Left renal cortex interstitium (tissue), 4 donors: ENCODE measurements at regions not wholly inside any gene's neighbourhood (a gene's known extent, or its start where the extent isn't known, plus 50 kb on each side); places are given as distances from the start of the nearest gene placed in this dataset.
A peak's percentile ranks its signal among the peaks of the same experiment; 100 is the strongest.
"Not testable (repeated sequence)": the region's sequence is repeated elsewhere in the genome, so short reads cannot be mapped to it uniquely, and the experiment has no call there.

Experiments
- DNase-seq, 4 donors: peaks; one replicate each; pipeline ENCODE4 v3.0.0-alpha.2; 2013; ENCODE audit warnings: low read depth in 4 of 4, low spot score in 2 of 4, missing footprints in 1 of 4

GRCh38 chr1:119251751-119252150, 111.3 kb upstream of the WARS2 start:
- no peak for DNase-seq

DNA sequence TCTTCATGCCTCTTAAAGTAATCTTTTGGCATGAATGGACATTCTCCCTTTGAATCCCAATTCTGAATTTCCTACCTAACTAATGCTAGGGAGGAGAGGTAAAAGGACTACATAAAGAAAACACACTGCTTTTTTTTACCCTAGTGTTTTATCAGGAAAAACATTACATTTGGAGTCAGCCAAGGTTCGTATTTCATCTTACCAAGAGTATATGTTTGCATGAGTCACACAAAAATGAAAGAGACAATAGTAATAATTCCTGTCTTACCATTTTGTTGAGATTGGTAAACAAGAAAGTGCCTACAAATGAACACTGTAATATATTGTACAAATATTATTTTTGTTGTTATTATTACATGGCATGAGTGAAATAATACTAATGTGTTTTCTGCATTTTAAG, 112.9 kb upstream of the WARS2 start:
- DNase-seq: no peak

DNA sequence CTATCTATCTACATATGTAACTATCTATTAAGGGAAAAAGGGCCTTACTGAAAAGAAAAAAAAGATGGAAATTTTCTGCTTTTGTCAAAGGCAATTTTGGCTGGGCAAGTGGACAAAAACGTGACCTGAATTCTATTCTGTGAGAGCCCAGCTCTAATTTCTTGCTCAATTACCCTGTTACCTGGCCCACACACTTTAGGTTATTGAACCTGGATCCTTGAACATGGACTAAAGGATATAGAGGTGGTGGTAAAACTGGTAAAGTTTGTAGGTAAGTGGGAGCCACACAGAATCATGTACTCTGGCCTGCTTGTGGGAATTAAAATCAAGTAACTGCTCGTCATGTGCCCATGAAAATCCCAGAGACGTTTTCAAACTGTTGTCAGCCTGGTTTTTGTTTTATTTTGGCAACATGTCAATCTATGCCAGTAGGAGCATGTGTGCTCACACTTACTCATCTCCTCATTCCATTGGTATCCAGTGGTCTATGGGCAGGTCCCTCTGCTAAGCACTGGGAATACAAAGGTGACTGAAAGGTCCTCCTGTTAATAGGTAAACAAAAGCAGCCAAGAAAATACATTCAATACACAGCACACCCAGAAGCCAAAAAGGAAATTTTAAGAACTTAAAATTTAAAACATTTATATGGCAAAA, 113.7 kb upstream of the WARS2 start:
- DNase-seq: no peak

GRCh38 chr1:119256089-119256488, 112.5 kb upstream of the HAO2 start:
- not testable (repeated sequence) for DNase-seq

DNA sequence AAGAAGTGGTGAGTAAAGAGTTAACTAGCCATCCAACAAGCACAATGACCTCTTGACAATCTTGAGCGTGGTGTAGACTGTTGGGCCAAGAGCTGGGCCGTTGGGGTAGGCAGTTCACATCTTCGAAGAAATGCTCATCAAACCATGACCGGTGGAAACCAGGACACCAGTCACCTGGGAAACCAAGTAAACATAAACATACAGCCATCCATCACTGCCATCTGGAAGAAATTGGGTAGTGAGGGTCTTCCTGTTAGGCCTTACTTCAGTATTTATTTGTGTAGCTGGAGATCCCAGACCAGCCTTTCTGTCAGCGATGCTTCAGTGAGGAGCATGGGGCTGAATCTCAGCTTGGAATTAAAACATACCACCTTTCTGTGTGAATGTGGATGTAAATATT, 108.1 kb upstream of the HAO2 start:
- peak in 1 of 4 donors; percentile 24 for DNase-seq

- DNase-seq: no peak
These were observed 102.2 kb upstream of the HAO2 start for GRCh38 chr1:119266386-119266785.

DNA sequence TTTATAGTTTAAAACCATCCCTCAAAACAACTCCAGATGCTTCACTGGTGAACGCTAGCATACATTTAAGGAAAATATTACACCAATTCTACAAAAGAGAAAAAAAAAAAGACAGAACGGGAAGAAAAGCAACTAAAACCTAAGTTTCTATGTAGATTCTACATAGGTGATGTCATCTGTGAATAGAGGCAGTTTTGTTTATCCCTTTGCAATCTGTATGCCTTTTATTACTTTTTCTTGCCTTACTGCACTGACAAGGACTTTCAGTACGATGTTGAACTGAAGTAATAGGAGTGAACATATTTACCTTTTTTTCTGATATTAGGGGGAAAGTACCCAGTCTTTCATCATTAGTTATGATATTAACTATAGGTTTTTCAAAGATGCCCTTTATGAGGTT, 101.7 kb upstream of the HAO2 start:
- no peak for DNase-seq

- DNase-seq: not testable (repeated sequence)
These were observed 101.3 kb upstream of the HAO2 start for GRCh38 chr1:119267288-119267687.

- DNase-seq: no peak
These were observed 99.7 kb upstream of the HAO2 start for GRCh38 chr1:119268879-119269278.

DNA sequence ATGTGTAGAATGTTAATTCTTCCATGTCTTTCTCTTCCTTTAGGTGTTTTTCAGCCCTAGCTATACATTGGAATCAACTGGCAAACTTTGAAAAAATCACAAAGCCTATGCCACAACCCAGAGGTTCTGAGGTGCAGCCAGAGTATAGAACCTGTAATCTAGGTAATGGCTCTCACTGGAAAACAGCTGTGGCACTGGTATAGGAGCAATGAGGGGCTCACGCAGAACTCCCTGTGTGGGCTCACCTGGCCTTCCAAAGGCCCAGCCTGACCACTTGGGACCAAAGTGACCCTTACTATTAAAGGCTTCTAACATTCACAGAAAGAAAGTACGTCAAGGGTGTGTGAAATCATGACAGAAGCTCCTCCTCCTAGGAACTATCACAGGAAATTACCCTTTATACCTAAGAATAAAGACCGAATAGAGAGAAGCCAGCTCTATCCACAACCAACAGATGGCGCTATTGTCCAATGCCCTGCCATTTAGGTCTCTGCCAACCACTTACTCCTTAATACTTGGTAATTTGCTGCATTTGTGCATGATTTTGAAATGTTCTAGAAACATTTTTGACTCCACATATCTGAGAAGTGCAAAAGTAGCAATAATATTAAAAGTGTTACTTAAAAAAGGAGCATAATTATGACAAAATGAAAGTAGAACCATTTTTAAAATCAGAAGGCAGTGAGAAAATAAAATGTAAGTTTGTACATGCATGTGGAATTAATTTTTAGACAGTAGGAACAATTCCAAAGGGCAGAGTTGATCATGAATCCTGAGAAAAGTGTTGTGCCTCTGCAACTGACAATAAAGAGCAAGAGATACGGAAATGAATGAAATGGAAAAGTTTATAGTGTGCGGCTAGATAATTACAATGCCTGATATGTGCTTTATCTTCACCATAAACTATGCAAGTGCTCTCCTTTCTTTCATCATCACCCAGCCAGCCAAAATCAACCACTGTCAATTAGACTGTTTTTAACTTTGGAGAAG, 93.1 kb upstream of the HAO2 start:
- DNase-seq: no peak

- DNase-seq: no peak
These were observed 92.0 kb upstream of the HAO2 start for GRCh38 chr1:119276558-119276957.

GRCh38 chr1:119279456-119280381, 88.9 kb upstream of the HAO2 start:
- no peak for DNase-seq

DNA sequence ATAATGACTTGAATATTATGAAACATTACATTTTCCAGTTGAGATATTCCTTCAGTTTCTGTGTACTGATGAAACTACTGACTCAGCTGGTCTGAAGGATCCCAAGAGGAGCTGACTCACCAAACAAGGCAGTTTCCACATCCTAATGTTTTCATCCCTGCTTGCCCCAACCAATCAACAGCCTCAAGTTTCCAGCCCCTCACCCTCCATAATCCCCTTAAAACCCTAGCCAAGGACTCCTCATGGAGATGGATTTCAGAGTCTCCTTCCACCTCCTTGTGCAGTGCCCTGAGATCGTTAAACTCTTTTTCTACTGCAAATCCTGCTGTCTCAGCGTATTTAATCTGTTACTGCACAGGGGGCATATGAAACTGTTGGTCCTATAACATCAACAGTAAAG, 83.1 kb upstream of the HAO2 start:
- no peak for DNase-seq

GRCh38 chr1:119286587-119287181, 81.9 kb upstream of the HAO2 start:
- no peak for DNase-seq

DNA sequence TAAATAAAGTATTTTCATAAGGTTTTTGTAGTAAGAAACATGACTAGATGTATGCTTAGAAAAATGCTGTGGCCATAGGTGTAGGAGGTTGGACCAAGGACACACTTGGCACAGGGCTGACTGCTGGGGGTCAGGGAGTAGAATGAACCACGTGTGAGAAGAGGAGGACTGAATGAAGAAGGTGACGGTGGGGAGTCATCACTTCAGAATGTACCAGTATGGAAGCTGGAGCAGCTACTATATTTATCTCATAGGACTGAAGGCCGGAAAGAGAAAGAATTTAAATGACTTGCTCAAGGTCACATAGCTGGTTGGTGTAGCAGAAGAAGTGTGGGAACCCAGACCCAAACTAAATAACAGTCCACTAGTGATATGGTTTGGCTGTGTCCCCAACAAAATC, 79.8 kb upstream of the HAO2 start:
- no peak for DNase-seq

GRCh38 chr1:119290297-119290696, 78.3 kb upstream of the HAO2 start:
- DNase-seq: no peak

GRCh38 chr1:119291611-119292206, 76.9 kb upstream of the HAO2 start:
- DNase-seq: no peak

DNA sequence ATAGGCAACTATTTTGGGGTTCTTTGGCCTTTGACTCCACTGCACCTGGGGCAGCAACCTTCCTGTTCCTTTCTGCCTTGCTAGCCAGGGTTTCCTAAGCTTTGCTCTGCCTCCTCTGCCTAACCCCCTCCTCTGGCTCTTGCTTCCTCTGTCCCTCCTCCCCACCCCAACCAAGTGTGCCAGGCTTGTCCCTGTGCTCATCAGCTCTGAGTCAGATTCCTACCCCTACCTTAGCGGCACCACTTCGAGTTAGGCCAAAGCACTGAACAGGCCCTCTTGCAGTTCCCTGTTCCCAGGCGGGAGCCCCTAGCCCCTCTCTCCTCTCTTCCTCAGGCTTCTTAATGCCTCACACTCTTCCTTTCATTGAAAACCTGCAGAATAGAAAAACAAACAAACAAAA, 74.8 kb upstream of the HAO2 start:
- DNase-seq: no peak

DNA sequence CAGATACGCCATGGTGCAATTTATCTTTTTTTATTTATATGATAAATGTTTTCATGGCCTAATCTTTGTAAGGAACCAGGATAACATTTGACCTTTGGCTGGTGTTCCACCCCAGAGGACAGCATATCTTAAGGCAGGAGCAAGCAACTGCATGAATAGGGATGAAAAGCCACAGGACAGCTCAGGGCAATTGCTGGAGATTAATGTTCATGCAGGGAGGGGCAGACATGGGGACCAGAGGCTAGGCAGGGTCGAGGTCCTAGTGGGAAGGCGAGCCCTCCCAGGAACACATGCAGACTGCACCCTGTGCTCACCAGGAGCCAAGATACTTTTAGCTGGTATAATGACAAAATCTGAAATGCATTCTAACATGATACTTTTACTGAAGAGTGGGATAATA, 74.4 kb upstream of the HAO2 start:
- no peak for DNase-seq

GRCh38 chr1:119294722-119295121, 73.9 kb upstream of the HAO2 start:
- DNase-seq: peak in 1 of 4 donors; percentile 42
